HEK293 (cell line): ENCODE measurements at regions not wholly inside any gene's neighbourhood (a gene's known extent, or its start where the extent isn't known, plus 50 kb on each side); places are given as distances from the start of the nearest gene placed in this dataset.

Source experiments
- CTCF ChIA-PET: fragments of 350-600 bp; formaldehyde crosslinking; extraction: SDS; loops from one replicate; lab custom pipeline; 2021; ENCODE audit warnings: antibody characterized with exemption; lab: Yijun Ruan, JAX
- POLR2A ChIA-PET: fragments of 300-600 bp; formaldehyde crosslinking; extraction: SDS; loops from one replicate; lab custom pipeline; 2020; ENCODE audit warnings: antibody characterized with exemption, inconsistent platforms; lab: Yijun Ruan, JAX
- H3K27ac ChIP-seq: fragments of 200-500 bp; sonication (Bioruptor generic); 2 replicates; pipeline ENCODE4 v1.5.1; 2014; ENCODE audit warnings: low read depth, low read length, control low read depth, inconsistent platforms; ENCODE audit errors: extremely low read depth
- H3K36me3 ChIP-seq, 2 experiments: fragments of 200-500 bp in 1 of 2; sonication (Bioruptor generic) in 1 of 2; 1 replicate in 1 of 2; 2 replicates in 1 of 2; pipeline ENCODE4 v1.5.1; 2014 to 2017; ENCODE audit warnings: inconsistent platforms in 2 of 2, low read length in 2 of 2; ENCODE audit not compliant: control insufficient read depth in 2 of 2, insufficient read depth in 1 of 2
- H3K4me1 ChIP-seq: fragments of 200-500 bp; sonication (Bioruptor generic); 2 replicates; pipeline ENCODE4 v1.5.1; 2014; ENCODE audit warnings: mild to moderate bottlenecking, low read length, inconsistent platforms; ENCODE audit not compliant: control insufficient read depth, insufficient read depth
- H3K4me3 ChIP-seq: 2 replicates; pipeline ENCODE4 v1.5.1; 2011; ENCODE audit warnings: low read depth, mild to moderate bottlenecking, control low read depth, low read length, moderate library complexity
- H3K9me3 ChIP-seq: fragments of 200-500 bp; sonication (Bioruptor generic); 2 replicates; pipeline ENCODE4 v1.5.1; 2014; ENCODE audit warnings: low read depth, low read length, inconsistent platforms; ENCODE audit not compliant: control insufficient read depth, insufficient read depth
- BCL11B ChIP-seq: fragments of 450-650 bp; formaldehyde crosslinking; IDR thresholded peaks from 2 replicates; pipeline ENCODE4 v1.5.1; 2016; ENCODE audit warnings: low read depth, missing biosample characterization, missing genetic modification characterization
- PRDM2 ChIP-seq: fragments of 450-650 bp; formaldehyde crosslinking; IDR thresholded peaks from 2 replicates; pipeline ENCODE4 v1.5.1; 2016; ENCODE audit warnings: missing biosample characterization, missing genetic modification characterization, borderline replicate concordance
- SETDB1 ChIP-seq: IDR thresholded peaks from one replicate; pipeline ENCODE4 v1.6.1; 2017; ENCODE audit warnings: mild to moderate bottlenecking, low read length, moderate library complexity, mixed read lengths; ENCODE audit not compliant: insufficient read length
- ZBTB26 ChIP-seq: fragments of 450-650 bp; formaldehyde crosslinking; optimal IDR thresholded peaks from 2 replicates; pipeline ENCODE3; 2016; ENCODE audit warnings: missing biosample characterization, mild to moderate bottlenecking, missing genetic modification characterization
- ZEB2 ChIP-seq: fragments of 450-650 bp; formaldehyde crosslinking; IDR thresholded peaks from 2 replicates; pipeline ENCODE4 v1.5.1; 2016; ENCODE audit warnings: missing biosample characterization, missing genetic modification characterization
- ZNF121 ChIP-seq: fragments of 450-650 bp; formaldehyde crosslinking; IDR thresholded peaks from 2 replicates; pipeline ENCODE4 v1.5.1; 2016; ENCODE audit warnings: missing biosample characterization, missing genetic modification characterization
- ZNF280C ChIP-seq: fragments of 450-650 bp; formaldehyde crosslinking; IDR thresholded peaks from 2 replicates; pipeline ENCODE4 v1.5.1; 2016; ENCODE audit warnings: missing biosample characterization, missing genetic modification characterization
- ZNF335 ChIP-seq: fragments of 450-650 bp; formaldehyde crosslinking; conservative IDR thresholded peaks from 2 replicates; pipeline ENCODE4 v1.5.1; 2016; ENCODE audit warnings: missing biosample characterization, missing genetic modification characterization
- ZNF37A ChIP-seq: fragments of 450-650 bp; IDR thresholded peaks from 2 replicates; pipeline ENCODE4 v1.5.1; 2018; ENCODE audit warnings: missing biosample characterization, missing genetic modification characterization
- ZNF394 ChIP-seq: fragments of 450-650 bp; formaldehyde crosslinking; IDR thresholded peaks from 2 replicates; pipeline ENCODE4 v1.5.1; 2016; ENCODE audit warnings: missing biosample characterization, missing genetic modification characterization, mild to moderate bottlenecking, moderate library complexity, borderline replicate concordance
- ZNF548 ChIP-seq: fragments of 450-650 bp; formaldehyde crosslinking; IDR thresholded peaks from 2 replicates; pipeline ENCODE4 v1.5.1; 2016; ENCODE audit warnings: missing biosample characterization, missing genetic modification characterization
- ZNF621 ChIP-seq: fragments of 450-650 bp; formaldehyde crosslinking; IDR thresholded peaks from 2 replicates; pipeline ENCODE4 v1.5.1; 2017; ENCODE audit warnings: missing biosample characterization, missing genetic modification characterization
- ZNF660 ChIP-seq: fragments of 450-650 bp; IDR thresholded peaks from 2 replicates; pipeline ENCODE4 v1.5.1; 2018; ENCODE audit warnings: missing biosample characterization, mild to moderate bottlenecking, missing genetic modification characterization

GRCh38 chr15:93200837-93201226, 111.8 kb upstream of the RGMA start:
- CTCF ChIA-PET = interaction anchor here (0.6 to 1.9 kb wide), 2 partner anchors 589 to 919 kb away, joined by 4 to 6 read pairs; no protein-coding TSS in a partner anchor
- no peak for TF ChIP-seq ZNF280C (tag by site-specific recombination)

GRCh38 chr15:93200081-93200836, 111.2 kb upstream of the RGMA start:
- Histone ChIP-seq H3K27ac (no peak overlapping the region), H3K4me3 (no peak overlapping the region), H3K9me3 (no peaks in the 10 kb centered on the region; the same call in 1 of the 2 replicates), H3K4me1 (no peaks in the 10 kb centered on the region), H3K36me3 (no peaks in the 10 kb centered on the region)
- ChIA-PET CTCF (interaction anchor here (0.6 to 0.7 kb wide), 3 partner anchors 128 to 920 kb away, joined by 3 to 4 read pairs (median 3); no protein-coding TSS in a partner anchor), POLR2A (no interaction called here)
- TF ChIP-seq ZNF548 (no peak), ZNF621 (tag by site-specific recombination) (no peak), ZNF394 (tag by site-specific recombination) (no peak), ZNF37A (no peak)

More at GRCh38 chr15:93200837-93201226, 111.8 kb upstream of the RGMA start:
- Histone ChIP-seq H3K36me3 (no peaks in the 10 kb centered on the region), H3K27ac (no peak overlapping the region), H3K9me3 (no peaks in the 10 kb centered on the region; the same call in 1 of the 2 replicates), H3K4me1 (no peaks in the 10 kb centered on the region), H3K4me3 (no peak overlapping the region)
- POLR2A ChIA-PET = no interaction called here

GRCh38 chr15:93196135-93196670, 107.2 kb upstream of the RGMA start:
- POLR2A ChIA-PET = no interaction called here
- Histone ChIP-seq H3K27ac (no peak overlapping the region), H3K4me3 (no peak overlapping the region), H3K36me3 (no peaks in the 10 kb centered on the region), H3K9me3 (no peaks in the 10 kb centered on the region; the same call in 1 of the 2 replicates)
- TF ChIP-seq BCL11B (tag by site-specific recombination) = no peak
- TF ChIP-seq SETDB1 = peak; percentile 60
- TF ChIP-seq, all 188 proteins: peak for 1
- H3K4me1 ChIP-seq = no peaks in the 10 kb centered on the region
- CTCF ChIA-PET = interaction anchor here (1.2 kb wide), 1 partner anchor 92 kb away, joined by 3 read pairs; no protein-coding TSS in a partner anchor

- CTCF ChIA-PET = no interaction called here
- Histone ChIP-seq H3K4me3 (no peak overlapping the region), H3K9me3 (no peaks in the 10 kb centered on the region; the same call in 1 of the 2 replicates), H3K4me1 (no peaks in the 10 kb centered on the region), H3K27ac (no peak overlapping the region), H3K36me3 (no peaks in the 10 kb centered on the region)
- TF ChIP-seq ZBTB26 (tag by site-specific recombination) = no peak
- no peak for TF ChIP-seq PRDM2 (tag by site-specific recombination)
- no peak for TF ChIP-seq ZNF121 (tag by site-specific recombination)
- TF ChIP-seq ZEB2 (tag by site-specific recombination) = no peak
- no peak for TF ChIP-seq ZNF335 (tag by site-specific recombination)
- no peak for TF ChIP-seq ZNF660 (tag by site-specific recombination)
- POLR2A ChIA-PET = no interaction called here
Measured at GRCh38 chr15:93195109-93195508, 106.1 kb upstream of the RGMA start.
